GM12865 (cell line): ENCODE measurements at regions not wholly inside any gene's neighbourhood (a gene's known extent, or its start where the extent isn't known, plus 50 kb on each side); places are given as distances from the start of the nearest gene placed in this dataset.
"Not testable (repeated sequence)": the region's sequence is repeated elsewhere in the genome, so short reads cannot be mapped to it uniquely, and the experiment has no call there.

Experiments
- DNase-seq: peaks from one replicate; pipeline ENCODE4 v3.0.0; 2010; ENCODE audit warnings: low read depth
- H3K4me3 ChIP-seq: 2 replicates; pipeline ENCODE4 v1.5.1; 2011; ENCODE audit warnings: mild to moderate bottlenecking, low read depth, low read length, control low read depth
- CTCF ChIP-seq: IDR thresholded peaks from 2 replicates; pipeline ENCODE4 v1.5.1; 2011; ENCODE audit warnings: low read length, control low read depth, low read depth, inconsistent platforms; ENCODE audit not compliant: insufficient read depth; ENCODE audit errors: missing control alignments

DNA sequence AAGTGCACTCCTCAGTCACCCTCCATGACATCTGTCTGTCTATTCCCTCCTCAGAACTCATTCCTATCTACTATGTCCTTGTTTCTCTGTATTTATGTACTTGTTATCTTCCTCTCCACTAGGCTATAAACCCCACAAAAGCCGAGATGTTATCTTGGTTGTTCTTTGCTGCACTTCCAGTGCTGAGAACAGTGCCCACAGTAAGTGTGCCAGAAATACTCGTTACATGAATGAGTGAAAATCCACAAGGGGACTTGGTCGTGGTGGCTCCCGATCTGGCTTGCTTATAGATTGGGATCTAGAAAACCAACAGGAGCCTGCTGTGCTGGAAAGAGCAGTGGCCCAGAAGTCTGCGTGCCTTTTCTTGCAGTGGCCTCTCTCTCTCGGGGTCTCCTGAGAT is 111.9 kb upstream of the PRMT8 start:
- no peak for DNase-seq
- no peak for TF ChIP-seq CTCF
- H3K4me3 ChIP-seq = no peak overlapping the region

GRCh38 chr12:3380200-3381043 is 110.6 kb upstream of the PRMT8 start:
- no peak overlapping the region for H3K4me3 ChIP-seq
- DNase-seq = no peak
- no peak for TF ChIP-seq CTCF

GRCh38 chr12:3381059-3382047 is 109.7 kb upstream of the PRMT8 start:
- no peak for DNase-seq
- no peak for TF ChIP-seq CTCF
- no peak overlapping the region for H3K4me3 ChIP-seq

GRCh38 chr12:3389986-3390385 is 101.0 kb upstream of the PRMT8 start:
- no peak overlapping the region for H3K4me3 ChIP-seq
- no peak for DNase-seq
- TF ChIP-seq CTCF = no peak

GRCh38 chr12:3397596-3397995 is 93.4 kb upstream of the PRMT8 start:
- not testable (repeated sequence) for H3K4me3 ChIP-seq, DNase-seq

DNA sequence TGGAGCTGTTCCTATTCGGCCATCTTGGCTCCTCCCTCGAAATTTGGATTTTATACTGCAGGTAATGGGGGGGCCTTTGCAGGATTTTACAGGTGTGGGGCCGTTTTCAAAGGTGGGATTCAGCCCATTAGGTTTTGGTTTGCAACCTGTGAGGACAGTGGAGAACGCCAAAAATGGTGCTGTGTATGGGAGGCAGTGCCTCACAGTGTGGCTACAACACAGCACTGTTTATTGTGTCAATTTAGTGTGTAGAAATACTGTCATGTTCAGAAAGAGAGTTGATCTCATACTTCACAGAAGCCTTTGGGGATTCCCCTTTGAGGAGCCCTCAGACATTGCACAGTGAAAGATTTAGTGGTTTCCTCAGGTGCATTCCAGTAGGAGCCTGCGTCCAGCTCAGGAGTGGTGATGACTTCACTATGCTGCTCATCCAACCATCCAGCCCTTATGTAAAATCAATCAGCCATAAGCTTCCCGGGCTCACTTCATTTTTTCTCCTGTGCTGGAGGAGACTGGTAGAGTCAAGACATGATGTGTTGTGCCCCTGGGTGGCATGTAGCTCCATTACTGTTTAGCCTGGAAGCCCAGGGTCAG is 92.7 kb upstream of the PRMT8 start:
- peak; percentile 28 for DNase-seq
- no peak for TF ChIP-seq CTCF
- H3K4me3 ChIP-seq = no peak overlapping the region

DNA sequence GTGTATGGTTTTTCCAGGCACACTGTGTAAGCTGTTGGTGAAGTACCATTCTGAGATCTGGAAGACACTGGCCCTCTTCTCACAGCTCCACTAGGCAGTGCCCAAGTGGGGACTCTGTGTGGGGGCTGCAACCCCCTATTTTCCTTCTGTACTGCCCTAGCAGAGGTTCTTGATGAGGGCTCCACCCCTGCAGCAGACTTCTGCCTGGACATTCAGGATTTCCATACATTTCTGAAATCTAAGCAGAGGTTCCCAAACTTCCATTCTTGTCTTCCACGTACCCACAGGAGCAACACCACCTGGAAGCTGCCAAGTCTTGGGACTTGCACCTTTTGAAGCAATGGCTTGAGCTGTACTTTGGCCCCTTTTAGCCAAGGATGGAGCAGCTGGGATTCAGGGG is 85.2 kb upstream of the PRMT8 start:
- H3K4me3 ChIP-seq = no peak overlapping the region
- DNase-seq = no peak
- no peak for TF ChIP-seq CTCF
